ENCODE measurements at regions not wholly inside any gene's neighbourhood (a gene's known extent, or its start where the extent isn't known, plus 50 kb on each side); places are given as distances from the start of the nearest gene placed in this dataset.
"Not testable (repeated sequence)": the region's sequence is repeated elsewhere in the genome, so short reads cannot be mapped to it uniquely, and the experiment has no call there.

DNA sequence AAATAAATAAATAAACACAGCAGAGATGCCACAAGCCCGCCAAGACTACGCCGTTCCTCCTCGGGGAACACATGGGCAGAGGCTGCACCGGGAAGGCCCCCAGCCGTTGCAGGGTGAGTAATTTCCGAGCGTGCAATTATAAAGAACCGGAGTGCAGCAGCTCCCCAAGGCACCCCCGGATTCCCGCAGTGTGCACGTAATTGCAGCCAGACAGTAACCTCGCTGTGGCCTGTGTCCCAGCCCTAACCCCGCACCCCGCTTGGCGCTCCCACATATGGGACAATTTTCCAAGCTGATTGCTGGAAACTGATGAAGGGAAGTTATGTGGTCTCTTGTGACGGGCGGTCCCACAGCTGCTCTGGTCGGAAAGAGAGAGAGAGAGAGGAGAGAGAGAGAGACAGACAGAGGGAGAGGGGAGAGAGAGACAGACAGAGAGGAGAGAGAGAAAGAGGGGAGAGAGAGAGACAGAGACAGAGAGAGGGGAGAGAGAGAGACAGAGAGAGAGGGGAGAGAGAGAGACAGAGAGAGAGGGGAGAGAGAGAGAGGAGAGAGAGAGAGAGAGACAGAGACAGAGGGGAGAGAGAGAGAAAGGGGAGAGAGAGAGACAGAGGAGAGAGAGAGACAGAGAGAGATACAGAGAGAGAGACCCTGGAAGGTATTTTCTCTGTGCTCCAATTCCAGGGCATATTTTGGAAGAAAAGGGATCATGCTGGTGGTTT lies 275.4 kb downstream of the SHOX start:
- peak; percentile 69 for DNase-seq (ENCODE audit: low read depth)

DNA sequence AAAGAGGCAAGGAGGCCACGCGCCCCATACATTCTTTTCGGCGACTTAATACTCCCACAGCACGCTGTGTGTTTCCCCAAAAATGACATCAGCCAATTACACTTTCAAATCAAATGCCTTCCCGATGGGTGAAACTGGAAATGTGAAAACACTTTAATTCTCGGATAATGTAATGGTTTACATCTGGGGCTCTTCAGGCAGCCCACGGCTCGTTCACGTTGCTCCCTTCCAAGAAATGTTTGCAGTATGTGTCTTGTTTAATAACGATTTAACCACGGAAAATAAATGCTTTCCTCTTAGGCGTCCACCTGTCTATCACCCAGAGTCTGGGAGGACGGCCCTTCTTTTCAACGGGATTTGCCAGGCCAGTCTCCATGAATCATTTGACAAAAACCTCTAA lies 272.5 kb downstream of the SHOX start:
- peak; percentile 27 for DNase-seq (ENCODE audit: low read depth)

DNA sequence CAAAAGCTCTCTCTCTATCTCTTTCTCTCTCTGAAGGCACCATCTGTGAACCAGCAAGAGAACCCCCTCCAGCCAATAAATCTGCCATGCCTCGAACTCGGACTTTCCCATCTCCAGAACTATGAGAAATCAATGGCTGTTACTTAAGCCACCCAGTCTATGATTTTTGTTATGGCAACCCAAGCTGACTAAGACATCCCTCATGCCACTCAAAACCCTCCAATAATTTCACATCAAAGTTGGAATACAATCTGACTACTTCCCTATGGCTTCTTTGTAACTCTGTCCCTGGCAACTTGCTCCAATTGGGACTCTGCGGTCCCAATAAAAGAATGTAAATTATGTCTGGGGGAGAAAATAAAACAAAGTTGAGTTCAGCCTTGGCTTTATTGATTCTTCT lies 265.7 kb downstream of the SHOX start:
- DNase-seq (ENCODE audit: low read depth): no peak

DNA sequence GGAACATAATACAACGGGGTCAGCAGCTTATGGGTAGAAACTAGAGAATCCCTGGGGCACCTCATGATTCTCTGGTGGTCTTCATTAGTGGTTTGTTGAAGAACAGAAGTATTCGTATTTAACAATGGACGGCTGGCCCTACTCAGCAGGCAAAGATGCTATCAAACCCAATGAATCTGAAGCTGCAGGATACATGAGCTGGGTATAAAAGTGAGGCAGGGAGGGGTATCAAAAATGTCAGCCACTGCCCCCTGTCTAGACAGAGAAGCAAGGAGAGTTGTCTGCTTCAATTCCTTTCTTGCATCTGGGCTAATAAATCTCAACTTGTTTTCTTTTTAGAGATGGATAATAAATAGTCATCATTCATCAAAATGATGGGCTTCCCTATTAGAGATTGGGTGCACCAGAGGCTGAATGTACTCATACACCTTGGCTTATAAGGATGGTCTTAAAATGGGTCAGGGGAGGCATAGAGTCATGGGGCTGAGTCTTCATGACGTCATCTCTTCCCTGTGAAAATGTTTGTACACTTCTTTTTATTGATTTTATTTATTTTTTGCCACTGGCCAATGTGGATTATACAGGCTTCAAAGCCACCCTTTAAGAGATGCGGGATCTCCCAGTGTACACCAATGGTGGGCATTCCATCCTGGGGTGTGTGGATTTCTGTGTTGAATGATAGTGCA lies 259.5 kb downstream of the SHOX start:
- no peak for DNase-seq (ENCODE audit: low read depth)

DNA sequence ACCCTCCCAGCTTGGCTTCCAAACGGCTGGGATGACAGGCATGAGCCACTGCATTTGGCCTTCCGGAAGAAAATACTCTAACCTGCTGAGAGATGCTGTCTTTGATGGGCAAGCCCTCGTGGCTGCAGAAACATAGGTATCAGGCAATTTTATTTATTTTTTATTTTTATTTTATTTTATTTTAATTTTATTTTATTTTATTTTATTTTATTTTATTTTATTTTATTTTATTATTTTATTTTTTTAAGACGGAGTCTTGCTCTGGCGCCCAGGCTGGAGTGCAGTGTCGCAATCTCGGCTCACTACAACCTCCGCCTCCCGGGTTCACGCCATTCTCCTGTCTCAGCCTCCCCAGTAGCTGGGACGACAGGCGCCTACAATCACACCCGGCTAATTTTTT lies 257.1 kb downstream of the SHOX start:
- not testable (repeated sequence) for DNase-seq (ENCODE audit: low read depth)

DNA sequence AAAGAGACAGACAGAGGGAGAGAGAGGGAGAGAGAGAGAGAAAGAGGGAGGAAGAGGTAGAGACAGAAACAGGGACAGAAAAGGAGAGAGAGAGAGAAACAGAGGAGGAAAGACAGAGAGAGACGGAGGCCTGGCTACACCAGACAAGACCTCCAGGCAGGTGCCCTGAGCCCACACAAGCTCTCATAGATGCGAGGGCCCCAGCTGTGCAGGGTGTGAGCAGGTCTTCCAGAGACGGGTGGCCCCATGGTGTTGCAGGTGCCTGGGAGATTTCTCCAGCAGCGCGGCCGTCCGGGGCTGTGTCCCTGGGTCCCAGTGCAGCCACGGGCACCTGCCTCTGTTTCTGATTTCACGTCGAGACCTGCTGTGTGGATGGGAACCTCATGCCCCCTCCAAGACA lies 253.0 kb downstream of the SHOX start:
- DNase-seq (ENCODE audit: low read depth): no peak

DNA sequence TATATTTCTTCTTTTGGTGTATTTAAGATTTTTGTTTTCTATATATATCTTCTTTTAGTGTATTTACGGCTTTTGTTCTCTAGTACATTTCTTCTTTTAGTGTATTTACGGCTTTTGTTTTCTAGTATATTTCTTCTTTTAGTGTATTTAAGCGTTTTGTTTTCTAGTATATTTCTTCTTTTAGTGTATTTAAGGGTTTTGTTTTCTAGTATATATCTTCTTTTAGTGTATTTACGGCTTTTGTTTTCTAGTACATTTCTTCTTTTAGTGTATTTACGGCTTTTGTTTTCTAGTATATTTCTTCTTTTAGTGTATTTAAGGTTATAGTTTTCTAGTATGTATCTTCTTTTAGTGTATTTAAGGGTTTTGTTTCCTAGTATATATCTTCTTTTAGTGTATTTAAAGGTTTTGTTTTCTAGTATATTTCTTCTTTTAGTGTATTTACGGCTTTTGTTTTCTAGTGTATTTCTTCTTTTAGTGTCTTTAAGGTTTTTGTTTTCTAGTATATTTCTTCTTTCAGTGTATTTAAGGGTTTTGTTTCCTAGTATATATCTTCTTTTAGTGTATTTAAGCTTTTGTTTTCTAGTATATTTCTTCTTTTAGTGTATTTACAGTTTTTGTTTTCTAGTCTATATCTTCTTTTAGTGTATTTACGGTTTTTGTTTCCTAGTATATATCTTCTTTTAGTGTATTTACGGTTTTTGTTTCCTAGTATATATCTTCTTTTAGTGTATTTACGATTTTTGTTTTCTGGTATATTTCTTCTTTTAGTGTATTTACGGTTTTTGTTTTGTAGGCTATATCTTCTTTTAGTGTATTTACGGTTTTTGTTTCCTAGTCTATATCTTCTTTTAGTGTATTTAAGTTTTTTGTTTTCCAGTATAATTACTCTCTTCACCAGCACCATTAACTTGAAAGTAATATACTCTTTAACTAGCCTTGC lies 249.4 kb downstream of the SHOX start:
- DNase-seq (ENCODE audit: low read depth): not testable (repeated sequence)

DNA sequence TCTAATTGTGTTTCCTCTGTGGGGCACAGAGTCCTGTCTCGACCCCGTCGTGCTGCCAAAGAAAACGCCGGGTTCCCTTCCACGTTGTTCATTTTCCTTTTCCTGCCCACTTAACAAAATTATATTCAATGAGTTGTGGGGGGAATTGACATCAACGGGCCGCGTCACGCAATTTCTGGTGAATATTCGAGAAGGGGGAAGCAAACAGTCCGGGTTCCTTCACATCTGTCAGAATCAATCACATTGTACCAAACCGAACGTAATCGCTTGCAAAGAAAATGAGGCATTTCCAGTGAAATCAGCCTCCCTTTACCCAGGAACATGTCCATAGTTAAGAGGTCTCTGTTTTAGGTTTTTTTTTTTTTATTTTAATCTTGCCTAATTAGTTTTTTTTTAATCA lies 243.5 kb downstream of the SHOX start:
- no peak for DNase-seq (ENCODE audit: low read depth)

DNA sequence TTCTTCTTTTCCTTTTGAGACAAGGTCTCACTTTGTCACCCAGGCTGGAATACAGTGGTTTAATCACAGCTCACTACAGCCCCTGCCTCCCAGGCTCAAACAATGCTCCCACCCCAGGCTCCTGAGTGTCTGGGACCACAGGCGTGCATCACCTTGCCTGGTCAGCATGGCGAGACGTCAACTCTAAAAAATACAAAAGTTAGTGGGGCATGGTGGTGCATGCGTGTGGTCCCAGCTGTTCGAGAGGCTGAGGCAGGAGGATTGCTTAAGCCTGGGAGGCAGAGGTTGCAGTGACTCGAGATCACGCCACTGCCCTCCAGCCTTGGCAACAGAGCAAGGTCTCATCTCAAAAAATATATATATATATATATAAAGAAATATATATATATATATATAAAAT lies 242.4 kb downstream of the SHOX start:
- DNase-seq (ENCODE audit: low read depth): no peak

DNA sequence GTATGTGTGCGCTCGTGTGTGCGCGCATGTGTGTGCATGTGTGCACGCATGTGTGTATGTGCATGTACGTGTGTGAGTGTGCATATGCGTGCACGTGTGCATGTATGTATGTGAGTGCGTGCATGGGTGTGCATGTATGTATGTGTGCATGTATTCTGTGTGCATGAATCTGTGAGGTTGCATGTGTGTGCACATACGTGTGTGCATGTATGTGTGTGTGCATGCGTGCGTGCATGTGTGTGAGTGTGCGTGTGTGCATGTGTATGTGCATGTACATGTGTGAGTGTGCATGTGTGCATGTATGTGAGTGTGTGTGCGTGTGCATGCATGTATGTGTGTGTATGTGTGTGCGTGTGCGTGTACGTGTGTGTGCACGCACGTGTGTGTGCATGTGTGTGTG lies 241.5 kb downstream of the SHOX start:
- DNase-seq (ENCODE audit: low read depth): no peak

DNA sequence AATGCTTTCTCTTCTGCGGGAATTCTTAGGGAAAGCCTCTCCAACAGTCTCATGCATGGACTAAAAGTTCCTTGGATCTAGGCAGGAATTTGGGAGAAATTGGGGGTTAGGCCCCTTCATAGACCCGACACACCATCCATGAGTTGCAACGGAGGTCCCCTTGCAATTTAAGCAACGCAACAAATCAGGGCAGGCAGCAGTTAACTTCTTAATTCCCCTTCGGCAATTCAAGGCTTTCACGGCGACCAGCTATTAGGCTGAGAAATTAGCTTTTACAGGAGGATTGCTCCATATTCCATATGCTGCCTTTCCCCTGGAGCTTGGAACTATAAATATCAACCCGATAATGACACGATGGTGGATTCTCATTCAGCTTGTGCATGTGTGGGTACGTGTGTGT lies 241.0 kb downstream of the SHOX start:
- no peak for DNase-seq (ENCODE audit: low read depth)

DNA sequence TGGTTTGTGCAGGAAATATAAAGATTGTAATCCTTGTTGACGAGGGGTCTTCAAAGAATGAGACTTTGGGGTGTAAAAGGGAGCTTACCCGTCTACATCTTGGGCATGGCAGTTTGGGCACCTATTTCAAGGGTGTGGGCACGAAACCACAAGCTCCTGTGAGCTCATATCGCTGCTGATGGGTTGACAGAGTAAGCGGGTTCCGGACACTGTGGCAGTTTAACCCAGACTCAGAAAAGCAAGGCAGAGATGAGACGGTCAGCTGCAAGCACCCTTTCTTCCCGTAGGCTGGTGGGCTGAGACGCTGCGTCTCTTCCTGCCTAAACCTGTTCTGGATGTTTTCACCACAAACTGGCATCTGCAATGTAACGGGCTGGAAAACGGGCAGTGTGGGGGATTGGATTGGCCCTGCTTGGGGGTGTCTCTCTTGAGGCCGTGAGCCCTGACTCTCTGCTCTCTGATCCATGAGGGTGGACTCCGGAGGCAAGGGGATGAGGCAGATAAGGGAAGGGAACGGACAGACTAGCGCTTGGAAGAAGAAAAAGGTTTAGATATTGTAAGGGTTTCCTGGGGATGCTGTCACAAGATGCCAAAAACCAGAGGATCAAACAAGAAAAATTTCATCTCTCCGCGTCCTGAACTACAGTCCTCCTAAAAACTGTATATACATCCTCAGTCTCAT lies 237.5 kb downstream of the SHOX start:
- DNase-seq (ENCODE audit: low read depth): no peak

DNA sequence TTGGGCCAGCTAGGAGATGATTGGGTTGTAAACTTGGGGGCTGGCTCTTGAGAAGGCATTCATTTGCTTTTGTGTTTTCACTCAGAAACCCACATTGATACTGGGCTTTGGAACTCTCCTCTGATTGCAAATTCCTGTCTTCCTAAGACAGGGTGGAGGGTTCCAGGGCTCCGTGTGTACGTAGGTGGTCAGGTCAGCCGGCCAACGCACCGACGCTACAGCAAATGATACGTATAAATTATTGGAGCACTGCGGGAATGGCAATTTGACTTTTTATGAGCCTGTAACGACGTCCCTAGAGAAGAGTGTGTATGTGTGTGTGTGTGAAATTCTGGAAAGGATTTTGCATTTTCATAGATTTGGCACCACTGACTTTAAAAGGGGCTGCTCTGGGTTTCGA lies 236.9 kb downstream of the SHOX start:
- no peak for DNase-seq (ENCODE audit: low read depth)

DNA sequence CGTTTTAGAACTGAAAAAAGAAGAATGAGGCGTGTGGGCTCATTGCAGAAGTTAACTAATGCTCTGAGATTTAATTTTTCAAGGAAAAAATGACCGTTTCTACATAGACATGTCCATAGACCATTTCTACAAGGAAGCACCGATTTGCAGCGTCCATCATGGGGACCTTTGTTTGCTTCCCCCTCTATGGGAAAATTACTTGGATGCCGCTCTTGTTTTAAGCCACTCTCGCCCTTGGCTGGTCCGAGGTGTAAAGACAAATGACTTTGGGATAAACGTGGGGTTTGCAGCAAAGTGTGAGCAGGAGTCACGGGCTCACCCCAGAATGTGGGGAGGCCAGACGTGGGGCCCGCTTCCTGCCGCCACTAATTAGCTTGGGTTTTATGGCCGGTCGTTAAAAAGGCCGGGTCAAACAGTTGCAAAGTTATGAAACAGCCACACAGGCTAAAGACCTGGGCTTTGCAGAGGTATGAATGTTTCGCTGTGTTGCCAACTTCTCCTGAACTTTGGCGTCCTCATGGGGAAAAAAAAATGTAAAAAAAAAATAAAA lies 235.9 kb downstream of the SHOX start:
- no peak for DNase-seq (ENCODE audit: low read depth)

DNA sequence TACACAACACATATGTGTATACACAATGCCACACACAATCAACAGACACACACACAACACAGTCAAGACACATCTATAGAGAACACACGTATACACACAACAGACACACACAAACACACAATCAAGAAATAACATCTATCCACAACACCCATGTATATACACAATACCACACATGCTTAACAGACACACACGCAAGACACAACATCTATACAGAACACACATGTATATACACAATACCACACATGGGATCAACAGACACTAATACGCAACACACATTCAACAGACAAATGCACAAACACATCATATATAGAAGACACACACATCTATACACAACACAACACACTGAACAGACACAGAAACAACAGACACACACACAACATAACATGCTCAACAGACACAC lies 234.8 kb downstream of the SHOX start:
- no peak for DNase-seq (ENCODE audit: low read depth)

DNA sequence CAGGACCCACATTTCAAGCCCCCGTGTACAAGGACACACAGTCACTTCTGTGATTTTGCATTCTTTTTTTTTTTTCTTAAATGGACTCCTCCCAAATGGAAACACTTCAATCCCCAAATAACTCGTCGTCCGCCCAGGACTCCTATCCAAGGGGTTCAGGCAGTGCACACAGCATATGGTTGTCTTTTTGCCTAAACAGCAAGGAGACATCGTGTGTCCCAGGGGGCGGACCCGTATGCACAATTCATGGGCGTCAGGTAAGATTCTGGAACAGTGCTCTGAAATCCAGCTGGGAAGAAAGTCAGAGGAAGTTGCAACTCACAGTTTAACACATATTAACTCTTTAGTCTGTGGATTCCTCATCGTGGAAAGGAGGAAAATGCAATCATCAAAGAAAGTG lies 231.3 kb downstream of the SHOX start:
- no peak for DNase-seq (ENCODE audit: low read depth)

DNA sequence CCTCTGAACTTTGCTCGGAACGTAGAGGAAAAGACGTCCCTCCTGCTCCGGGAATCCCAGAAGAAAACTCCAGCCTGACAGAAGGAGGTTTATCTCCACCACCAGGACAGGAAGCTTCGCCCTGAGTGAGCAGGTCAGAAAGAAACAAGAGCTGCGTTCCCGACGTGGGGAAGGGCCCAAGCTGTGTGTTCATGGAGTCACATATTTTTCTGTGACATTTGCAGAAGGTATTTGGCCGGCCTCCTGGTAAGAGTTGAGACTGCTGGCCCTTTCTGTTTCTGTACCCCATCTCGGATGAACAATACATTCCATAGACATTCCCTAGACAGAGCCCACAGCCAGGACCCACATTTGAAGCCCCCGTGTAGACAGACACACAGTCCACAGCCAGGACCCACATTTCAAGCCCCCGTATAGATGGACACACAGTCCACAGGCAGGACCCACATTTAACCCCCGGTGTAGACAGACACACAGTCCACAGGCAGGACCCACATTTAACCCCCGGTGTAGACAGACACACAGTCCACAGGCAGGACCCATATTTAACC lies 230.8 kb downstream of the SHOX start:
- no peak for DNase-seq (ENCODE audit: low read depth)

DNA sequence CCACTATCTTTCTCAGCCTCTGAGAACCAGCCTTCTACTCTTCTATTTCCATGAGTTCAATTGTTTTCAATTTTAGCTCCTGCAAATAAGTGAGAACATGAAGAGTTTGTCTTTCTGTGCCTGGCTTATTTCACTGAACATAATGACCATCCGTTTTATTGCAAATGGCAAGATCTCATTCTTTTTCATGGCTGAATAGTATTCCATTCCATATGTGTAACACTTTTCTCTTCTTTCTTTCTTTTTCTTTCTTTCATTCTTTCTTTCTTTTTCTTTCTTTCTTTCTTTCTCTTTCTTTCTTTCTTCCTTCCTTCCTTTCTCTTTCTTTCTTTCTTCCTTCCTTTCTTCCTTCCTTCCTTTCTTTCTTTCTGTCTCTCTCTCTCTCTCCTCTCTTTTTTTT lies 228.7 kb downstream of the SHOX start:
- no peak for DNase-seq (ENCODE audit: low read depth)

DNA sequence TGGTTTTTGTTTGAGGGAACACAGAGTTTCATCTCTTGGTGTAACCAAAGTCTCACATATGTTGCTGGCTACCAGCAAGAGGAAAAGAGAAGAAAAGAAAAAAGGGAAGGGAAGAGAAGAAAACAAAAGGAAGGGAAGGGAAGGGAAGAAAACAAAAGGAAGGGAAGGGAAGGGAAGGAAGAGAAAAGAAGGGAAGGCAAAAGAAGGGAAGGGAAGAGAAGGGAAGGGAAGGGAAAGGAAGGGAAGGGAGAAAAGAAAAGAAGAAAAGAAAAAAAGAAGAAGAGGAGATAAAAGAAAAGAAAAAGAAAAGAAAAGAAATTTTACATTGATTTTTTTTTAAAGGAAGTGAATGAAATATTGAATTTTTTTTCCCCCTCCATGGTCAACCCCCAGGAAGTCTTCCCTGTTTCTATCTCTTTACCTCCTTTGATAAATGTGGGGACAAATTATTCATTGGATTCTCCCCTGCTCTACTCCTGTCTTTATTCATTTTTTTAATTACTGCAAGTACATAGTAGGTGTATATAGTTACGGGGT lies 228.0 kb downstream of the SHOX start:
- no peak for DNase-seq (ENCODE audit: low read depth)

DNA sequence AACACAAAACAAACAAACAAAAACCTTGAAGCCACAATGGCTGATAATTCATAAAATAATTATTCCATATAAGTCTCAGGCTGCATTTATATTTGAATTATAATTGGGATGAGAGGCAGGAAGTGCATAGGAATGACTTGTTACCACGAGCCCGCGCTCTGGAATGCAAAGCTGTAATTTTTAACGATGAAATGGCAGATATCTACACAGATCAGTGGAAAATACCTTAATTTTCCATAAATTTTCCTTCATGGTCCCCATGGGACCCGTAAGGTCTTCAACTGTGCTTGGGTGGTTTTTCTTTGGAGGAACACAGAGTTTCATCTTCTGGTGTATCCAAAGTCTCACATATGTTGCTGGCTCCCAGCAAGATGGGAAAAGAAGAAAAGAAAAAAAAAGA lies 226.8 kb downstream of the SHOX start:
- no peak for DNase-seq (ENCODE audit: low read depth)

All from RPMI7951 (cell line).